ENCODE measurements at regions not wholly inside any gene's neighbourhood (a gene's known extent, or its start where the extent isn't known, plus 50 kb on each side); places are given as distances from the start of the nearest gene placed in this dataset.

DNA sequence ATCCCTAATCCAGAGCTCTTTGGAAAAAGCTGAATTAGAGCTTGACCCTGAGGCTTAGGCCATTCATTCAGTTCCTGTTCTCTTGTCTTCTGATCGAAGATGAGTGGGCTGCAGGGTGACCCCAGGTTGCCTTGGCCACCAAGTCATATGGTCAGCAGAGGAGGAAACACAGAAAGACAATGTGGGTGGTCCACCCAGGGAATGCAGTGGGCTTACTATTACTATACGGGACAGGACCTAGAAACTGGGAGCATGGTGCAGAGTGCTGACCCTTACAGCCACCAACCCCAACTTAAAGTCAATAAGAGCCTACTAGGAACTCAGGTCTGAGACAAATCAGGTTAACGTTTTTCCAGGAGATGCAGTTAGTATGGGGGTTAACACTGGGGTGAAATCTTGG is 200.5 kb downstream of the HERPUD2 start:
- no peak for DNase-seq (ENCODE audit: extremely low spot score)
- ChIA-PET POLR2A (no interaction called here), CTCF (interaction anchor here (0.7 kb wide), 1 partner anchor 26 kb away, joined by 3 read pairs; no protein-coding TSS in a partner anchor)
- TF ChIP-seq LEF1 (IDR thresholded peaks at IDR 0.05; ENCODE audit: borderline replicate concordance) (no peak), ELF4 (IDR thresholded peaks at IDR 0.05) (no peak), NFRKB (IDR thresholded peaks at IDR 0.05) (no peak), FOXK2 (IDR thresholded peaks at IDR 0.05) (no peak), SP1 (IDR thresholded peaks at IDR 0.05) (no peak), PKNOX1 (IDR thresholded peaks at IDR 0.05) (no peak), FOXM1 (IDR thresholded peaks at IDR 0.05; ENCODE audit: borderline replicate concordance) (no peak), L3MBTL2 (conservative IDR thresholded peaks at IDR 0.05) (no peak), SUZ12 (IDR thresholded peaks at IDR 0.05) (no peak), HDGF (IDR thresholded peaks at IDR 0.05; ENCODE audit: borderline replicate concordance) (no peak), BHLHE40 (IDR thresholded peaks at IDR 0.05; ENCODE audit: borderline replicate concordance) (no peak), ARNT (IDR thresholded peaks at IDR 0.05) (no peak), ZNF384 (IDR thresholded peaks at IDR 0.05) (no peak), CTBP1 (IDR thresholded peaks at IDR 0.05; ENCODE audit: borderline replicate concordance) (no peak), FOXA1 (IDR thresholded peaks at IDR 0.05) (no peak), TARDBP (IDR thresholded peaks at IDR 0.05) (no peak)

DNA sequence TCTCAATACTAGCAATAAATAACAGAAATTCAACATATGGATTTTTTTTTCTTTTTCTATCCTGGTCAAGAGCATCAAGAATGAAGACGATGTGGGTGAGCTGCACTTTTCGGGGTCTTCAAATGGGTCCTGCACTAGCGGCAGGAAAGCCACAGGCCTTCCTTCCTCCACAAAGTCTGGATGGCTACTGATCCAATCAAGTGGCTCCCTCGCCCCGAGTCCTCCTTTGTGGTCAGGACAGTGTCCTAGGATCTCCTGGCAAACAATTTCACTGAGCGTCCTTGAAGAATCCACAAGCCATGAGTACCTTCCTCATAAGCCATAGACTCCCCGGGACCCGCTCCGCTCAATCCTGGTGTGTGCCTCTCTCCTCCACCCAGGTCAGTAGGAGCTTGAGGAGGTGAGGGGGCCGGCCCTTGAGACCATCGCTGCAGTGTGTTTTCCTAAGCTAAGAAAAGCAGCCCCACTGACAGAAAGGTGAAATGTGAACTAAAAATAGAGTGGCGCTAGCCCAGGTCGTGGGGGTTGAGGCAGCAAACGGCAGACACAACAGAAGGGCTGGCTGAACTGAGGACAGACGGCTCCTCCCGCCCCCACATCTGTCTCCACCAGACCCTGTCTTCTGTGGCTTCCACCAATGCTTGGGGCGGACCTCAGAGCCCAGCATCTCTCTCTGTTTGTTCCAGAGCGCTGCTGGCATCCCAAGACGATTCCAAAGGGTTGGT is 202.3 kb downstream of the HERPUD2 start:
- POLR2A ChIA-PET, result no interaction called here
- DNase-seq (ENCODE audit: extremely low spot score), result no peak
- TF ChIP-seq ARNT (IDR thresholded peaks at IDR 0.05) (no peak), ZNF384 (IDR thresholded peaks at IDR 0.05) (no peak), PKNOX1 (IDR thresholded peaks at IDR 0.05) (no peak)
- CTCF ChIA-PET, result no interaction called here

GRCh38 chr7:35491233-35491632 is 203.7 kb downstream of the HERPUD2 start:
- no peak for TF ChIP-seq FOXM1 (IDR thresholded peaks at IDR 0.05; ENCODE audit: borderline replicate concordance)
- TF ChIP-seq ELF4 (IDR thresholded peaks at IDR 0.05), result no peak
- TF ChIP-seq FOXK2 (IDR thresholded peaks at IDR 0.05), result no peak
- no peak for TF ChIP-seq L3MBTL2 (conservative IDR thresholded peaks at IDR 0.05)
- TF ChIP-seq ZNF384 (IDR thresholded peaks at IDR 0.05), result no peak
- no peak for TF ChIP-seq HDGF (IDR thresholded peaks at IDR 0.05; ENCODE audit: borderline replicate concordance)
- no peak for TF ChIP-seq SP1 (IDR thresholded peaks at IDR 0.05)
- TF ChIP-seq BHLHE40 (IDR thresholded peaks at IDR 0.05; ENCODE audit: borderline replicate concordance), result no peak
- ChIA-PET CTCF (no interaction called here), POLR2A (no interaction called here)
- DNase-seq (ENCODE audit: extremely low spot score), result no peak

- DNase-seq (ENCODE audit: extremely low spot score), result no peak
- POLR2A ChIA-PET, result no interaction called here
- no peak for TF ChIP-seq SUZ12 (IDR thresholded peaks at IDR 0.05)
- TF ChIP-seq FOXM1 (IDR thresholded peaks at IDR 0.05; ENCODE audit: borderline replicate concordance), result no peak
- TF ChIP-seq FOXK2 (IDR thresholded peaks at IDR 0.05), result no peak
- no peak for TF ChIP-seq NFRKB (IDR thresholded peaks at IDR 0.05)
- no peak for TF ChIP-seq LEF1 (IDR thresholded peaks at IDR 0.05; ENCODE audit: borderline replicate concordance)
- no peak for TF ChIP-seq FOXA1 (IDR thresholded peaks at IDR 0.05)
- TF ChIP-seq SP1 (IDR thresholded peaks at IDR 0.05), result no peak
- TF ChIP-seq ZNF384 (IDR thresholded peaks at IDR 0.05), result no peak
- no peak for TF ChIP-seq BHLHE40 (IDR thresholded peaks at IDR 0.05; ENCODE audit: borderline replicate concordance)
- TF ChIP-seq ELF4 (IDR thresholded peaks at IDR 0.05), result no peak
- TF ChIP-seq HDGF (IDR thresholded peaks at IDR 0.05; ENCODE audit: borderline replicate concordance), result no peak
- TF ChIP-seq TARDBP (IDR thresholded peaks at IDR 0.05), result no peak
- no peak for TF ChIP-seq L3MBTL2 (conservative IDR thresholded peaks at IDR 0.05)
- no peak for TF ChIP-seq CTBP1 (IDR thresholded peaks at IDR 0.05; ENCODE audit: borderline replicate concordance)
- TF ChIP-seq PKNOX1 (IDR thresholded peaks at IDR 0.05), result no peak
- TF ChIP-seq ARNT (IDR thresholded peaks at IDR 0.05), result no peak
- CTCF ChIA-PET, result no interaction called here
These were observed 207.1 kb downstream of the HERPUD2 start for GRCh38 chr7:35487841-35488240.

- TF ChIP-seq FOXM1 (IDR thresholded peaks at IDR 0.05; ENCODE audit: borderline replicate concordance) (no peak), FOXK2 (IDR thresholded peaks at IDR 0.05) (no peak), LEF1 (IDR thresholded peaks at IDR 0.05; ENCODE audit: borderline replicate concordance) (no peak), ARNT (IDR thresholded peaks at IDR 0.05) (no peak), BHLHE40 (IDR thresholded peaks at IDR 0.05; ENCODE audit: borderline replicate concordance) (no peak), SUZ12 (IDR thresholded peaks at IDR 0.05) (no peak), L3MBTL2 (conservative IDR thresholded peaks at IDR 0.05) (no peak), SP1 (IDR thresholded peaks at IDR 0.05) (no peak), PKNOX1 (IDR thresholded peaks at IDR 0.05) (no peak), FOXA1 (IDR thresholded peaks at IDR 0.05) (no peak), ELF4 (IDR thresholded peaks at IDR 0.05) (no peak), NFRKB (IDR thresholded peaks at IDR 0.05) (no peak), TARDBP (IDR thresholded peaks at IDR 0.05) (no peak)
- ChIA-PET POLR2A (no interaction called here), CTCF (no interaction called here)
- no peak for DNase-seq (ENCODE audit: extremely low spot score)
These were observed 207.5 kb downstream of the HERPUD2 start for GRCh38 chr7:35487402-35487801.
